SKM-1 treated with dmso at 0.1 percent for 144 hours (cell line): ENCODE measurements at regions not wholly inside any gene's neighbourhood (a gene's known extent, or its start where the extent isn't known, plus 50 kb on each side); places are given as distances from the start of the nearest gene placed in this dataset.

Source experiments
- DNase-seq: peaks from one replicate; lab custom pipeline; 2025; ENCODE audit not compliant: unreplicated experiment; lab: John Stamatoyannopoulos, UW

DNA sequence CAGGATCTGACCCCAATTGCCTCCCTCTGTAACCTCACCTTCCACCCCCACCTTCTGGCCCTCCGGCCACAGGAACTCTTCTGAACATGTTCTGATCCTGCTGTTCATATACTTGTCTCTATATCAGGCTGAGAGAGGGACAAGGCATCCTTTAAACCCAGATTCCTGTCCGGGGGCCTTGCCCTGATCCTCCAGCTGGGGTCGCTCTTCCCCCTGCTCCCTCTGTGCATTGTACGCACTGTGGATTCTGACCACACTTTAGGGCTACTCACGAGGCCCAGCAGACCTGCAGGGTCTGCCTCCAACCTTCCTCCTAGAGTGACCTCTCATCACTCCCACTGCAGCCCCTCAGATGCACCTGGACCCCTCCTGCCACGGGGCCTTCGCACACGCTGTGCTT lies 269.3 kb downstream of the UQCRFS1 start:
- no peak for DNase-seq

DNA sequence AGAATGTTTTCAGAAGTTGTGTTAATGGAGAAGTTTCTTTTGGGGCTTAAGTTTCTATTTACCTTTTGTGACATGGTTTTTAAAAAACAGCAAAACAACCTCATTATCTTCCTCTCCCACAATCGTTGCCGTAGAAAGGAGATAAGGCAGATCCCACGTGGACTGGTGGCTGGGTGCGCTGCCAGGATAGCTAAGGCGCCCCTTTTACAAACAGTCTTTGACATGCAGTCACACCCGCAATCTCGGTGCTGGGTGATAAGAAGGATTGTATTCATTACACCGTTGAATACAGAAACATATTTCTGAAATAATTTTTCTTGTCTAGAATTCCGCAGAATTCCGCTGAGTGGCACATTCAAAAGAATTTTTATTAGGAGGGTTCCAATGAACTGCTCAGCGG lies 271.1 kb downstream of the UQCRFS1 start:
- no peak for DNase-seq

DNA sequence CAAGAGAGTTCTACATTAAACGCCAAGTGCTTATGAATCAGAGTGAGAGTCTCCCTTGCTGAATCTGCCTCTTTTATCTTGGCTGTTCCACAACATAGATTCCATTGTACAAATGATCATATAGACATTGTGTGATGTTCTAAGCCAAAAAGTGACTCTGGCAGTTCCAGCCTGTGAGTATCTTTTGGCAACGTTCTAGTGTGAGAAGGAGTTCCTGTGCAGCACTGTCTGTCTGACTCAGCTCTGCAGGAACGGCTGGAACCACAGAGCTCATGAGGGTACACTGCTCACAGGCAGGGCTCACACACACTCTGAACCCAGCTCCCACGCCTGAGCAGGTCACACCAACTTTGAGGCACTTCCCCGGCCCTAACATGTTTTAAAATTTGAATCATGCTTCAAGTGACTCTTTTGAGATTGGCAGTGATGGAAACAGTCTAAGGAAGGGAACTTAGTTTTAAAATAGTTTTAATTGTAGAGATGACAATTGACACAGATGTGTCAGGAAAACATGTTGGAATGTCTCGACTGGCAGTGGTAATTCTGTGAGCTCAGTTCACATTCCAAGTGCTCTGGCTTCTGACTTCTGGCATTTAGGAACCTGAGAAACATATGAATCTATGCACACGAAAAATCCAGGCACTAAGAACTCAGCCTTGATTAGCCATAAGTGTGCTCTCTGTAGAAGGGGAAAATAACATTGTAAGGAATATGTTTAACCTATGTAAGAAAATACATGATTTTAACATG lies 272.0 kb downstream of the UQCRFS1 start:
- DNase-seq = no peak

DNA sequence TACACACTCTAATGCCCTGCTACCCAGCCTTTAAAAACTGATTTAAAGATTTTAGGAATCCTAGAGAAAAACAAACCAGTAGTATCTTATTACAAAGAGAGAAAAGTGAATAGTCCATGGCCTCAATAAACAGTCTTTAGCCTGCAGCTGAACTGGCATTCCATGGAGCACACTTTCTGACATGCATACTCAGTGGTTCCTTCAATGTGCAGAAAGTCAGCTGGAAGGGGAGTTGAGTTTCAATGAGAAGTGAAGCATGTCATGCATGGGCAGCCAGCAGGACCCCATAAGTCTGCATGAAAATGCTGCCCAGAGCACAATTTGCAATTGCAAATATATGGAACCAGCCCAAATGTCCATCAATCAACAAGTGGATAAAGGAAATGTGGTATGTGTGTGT lies 273.7 kb downstream of the UQCRFS1 start:
- no peak for DNase-seq

DNA sequence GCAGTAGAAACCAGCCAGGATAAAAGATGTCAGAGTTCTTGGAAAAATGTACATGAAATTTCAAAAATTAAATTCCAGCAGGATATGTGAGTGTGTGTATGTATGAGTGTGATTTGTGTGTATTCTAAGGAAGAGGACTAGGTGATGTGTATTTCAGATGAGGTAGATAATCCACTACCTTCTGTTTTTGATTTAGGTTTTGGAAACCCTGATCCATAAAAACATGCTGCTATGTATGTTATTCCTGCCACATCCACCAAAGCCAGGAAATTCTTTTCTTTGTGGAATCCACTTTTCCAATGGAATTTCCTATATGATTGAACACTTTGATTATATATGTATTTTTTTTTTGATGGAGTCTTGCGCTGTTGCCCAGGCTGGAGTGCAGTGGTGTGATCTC lies 276.9 kb downstream of the UQCRFS1 start:
- DNase-seq = no peak

DNA sequence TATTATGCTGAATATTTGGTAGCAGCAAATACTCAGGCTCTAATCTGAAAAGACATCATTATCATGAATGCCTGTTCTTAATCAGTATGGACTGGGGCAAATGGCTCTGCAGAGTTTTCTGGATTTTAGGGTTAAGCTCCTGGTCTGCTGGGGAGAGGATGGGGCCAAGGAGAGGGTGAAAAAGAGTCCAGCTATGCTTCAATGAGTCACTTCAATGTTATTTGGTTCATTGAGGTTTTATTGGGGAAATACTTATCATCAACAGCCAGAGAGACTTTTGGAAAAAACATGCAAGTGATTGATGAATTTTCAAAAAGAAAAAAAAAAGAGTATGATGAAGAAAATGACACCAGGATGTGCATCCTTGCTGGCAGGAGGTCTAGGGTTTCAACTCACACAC lies 278.3 kb downstream of the UQCRFS1 start:
- no peak for DNase-seq

DNA sequence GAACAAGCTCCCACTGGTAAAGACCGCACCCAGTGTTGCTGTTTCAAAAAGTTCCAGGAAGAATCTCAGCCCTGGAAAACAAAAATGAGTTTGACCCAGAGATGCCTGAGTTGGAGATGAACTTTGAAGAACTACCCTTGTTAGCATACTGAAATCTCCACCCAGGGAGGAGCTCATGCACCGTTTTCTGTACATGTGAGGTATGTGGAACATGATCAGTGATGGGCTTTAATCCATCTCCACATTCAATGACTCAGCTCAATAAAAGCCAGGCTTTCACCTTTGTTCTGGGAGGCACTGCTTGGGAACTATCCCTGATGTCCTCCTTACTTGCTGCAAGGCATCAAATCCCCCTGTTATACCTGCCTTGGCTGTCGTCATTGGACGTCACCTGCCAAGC lies 279.9 kb downstream of the UQCRFS1 start:
- DNase-seq = no peak

DNA sequence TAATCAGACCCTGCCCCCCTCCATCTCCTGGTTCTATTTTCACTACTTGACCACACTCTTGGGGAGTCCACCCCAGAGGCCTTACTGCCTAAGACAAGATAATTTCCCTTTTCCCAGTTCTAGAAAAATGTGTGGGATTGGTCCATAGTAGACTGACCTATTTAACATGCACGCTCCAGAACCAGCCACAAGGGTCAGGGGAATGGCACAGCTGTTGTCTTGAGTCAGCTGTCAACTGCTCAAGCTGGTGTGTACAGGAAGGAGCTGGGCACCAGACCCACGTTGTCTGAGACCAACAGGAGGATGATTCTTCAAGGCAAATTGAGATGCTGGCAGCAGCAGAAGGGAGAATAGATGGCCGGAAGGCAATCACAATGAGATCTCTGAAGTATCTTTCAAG lies 280.5 kb downstream of the UQCRFS1 start:
- DNase-seq = no peak

DNA sequence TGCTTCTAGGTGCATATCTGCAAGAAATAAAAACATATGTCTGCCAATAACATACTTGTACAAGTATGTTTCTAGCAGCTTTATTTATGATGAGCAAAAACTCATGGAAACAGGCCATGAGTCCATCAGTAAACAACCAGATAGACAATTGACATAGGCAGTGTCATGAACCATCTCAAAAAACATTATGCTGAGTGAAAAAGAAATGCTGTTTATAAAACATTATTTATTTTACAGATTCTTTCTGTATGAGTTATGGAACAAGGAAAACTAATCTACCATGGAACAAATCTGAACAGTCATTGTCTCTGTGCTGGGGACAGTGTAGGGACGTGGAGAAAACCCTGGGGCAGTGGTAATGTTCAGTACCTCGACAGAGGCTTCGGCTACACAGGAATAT lies 283.9 kb downstream of the UQCRFS1 start:
- DNase-seq = no peak

DNA sequence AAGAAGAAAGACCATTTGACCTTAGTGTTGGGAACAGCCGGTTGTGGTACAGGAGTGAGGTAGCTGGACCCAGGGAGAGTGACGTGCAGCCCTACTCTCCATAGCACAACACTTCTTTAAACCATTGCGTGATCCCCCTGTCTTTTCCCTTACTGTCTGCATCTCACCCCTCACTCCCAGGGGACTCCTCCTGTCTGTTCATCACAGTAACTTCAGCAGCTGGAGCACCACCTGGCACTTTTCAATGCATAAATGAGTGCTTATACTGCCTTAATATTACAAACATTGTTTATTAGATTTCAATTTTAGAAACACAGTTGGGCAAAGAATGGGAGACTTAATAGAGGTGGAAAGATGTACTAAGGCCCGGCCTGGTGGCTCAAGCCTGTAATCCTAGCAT lies 285.5 kb downstream of the UQCRFS1 start:
- no peak for DNase-seq

DNA sequence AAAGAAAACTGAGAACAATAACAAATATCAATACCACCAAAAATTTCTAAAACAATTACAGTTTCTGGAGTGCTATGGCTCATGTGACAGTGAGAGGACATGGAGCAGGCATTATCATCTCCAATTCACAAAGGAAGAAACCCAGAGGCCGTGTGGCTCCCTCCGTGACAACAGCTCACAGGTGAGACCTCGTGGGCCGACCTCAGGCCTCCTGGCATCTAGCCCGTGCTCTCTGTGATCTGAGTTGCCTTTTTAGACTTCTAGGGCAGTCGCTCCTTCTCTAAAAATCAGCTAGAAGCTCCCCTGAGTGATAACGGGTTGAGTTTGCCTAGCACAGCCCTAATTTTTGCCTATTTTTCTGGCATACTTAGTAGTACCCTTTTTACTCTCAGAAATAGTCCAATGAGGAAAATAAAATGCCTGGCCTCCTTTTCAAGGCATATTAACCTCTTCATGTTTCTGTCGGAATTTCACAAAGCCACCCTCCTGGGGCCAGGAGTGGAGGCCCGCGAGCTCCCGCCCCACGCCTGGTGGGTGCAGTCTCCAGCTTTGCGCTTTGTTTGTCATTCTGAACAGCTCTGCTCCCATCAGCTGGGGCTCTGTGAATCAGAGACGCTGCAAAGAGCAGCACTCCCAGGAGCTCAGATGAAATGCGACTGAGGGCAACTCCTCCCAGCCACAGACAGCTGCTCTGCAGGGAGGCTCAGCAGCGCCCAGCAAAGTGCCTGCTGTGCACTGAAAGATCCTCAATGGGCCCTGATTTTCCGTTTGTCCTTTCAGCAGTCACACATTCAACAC lies 292.5 kb downstream of the UQCRFS1 start:
- peak; percentile 55 for DNase-seq

DNA sequence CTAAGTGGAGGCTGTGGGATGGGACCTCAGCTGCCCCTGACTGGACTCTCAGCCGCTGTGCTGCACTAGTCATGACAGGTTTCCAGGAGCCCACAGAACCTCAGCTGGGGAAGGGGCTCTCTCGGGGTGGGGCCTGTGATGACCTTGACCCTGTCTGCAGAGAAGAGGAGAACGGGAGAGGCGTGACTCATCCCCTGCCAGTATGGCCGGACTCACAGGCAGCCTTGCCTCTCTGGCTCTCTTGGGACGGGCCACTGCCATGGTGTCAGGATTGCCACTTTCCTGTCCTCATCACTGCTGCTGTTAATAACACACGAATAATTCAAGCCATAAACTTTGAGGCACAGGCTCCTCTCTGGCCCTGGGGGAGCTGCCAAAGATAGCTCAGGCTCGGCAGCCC lies 295.3 kb downstream of the UQCRFS1 start:
- DNase-seq = no peak

DNA sequence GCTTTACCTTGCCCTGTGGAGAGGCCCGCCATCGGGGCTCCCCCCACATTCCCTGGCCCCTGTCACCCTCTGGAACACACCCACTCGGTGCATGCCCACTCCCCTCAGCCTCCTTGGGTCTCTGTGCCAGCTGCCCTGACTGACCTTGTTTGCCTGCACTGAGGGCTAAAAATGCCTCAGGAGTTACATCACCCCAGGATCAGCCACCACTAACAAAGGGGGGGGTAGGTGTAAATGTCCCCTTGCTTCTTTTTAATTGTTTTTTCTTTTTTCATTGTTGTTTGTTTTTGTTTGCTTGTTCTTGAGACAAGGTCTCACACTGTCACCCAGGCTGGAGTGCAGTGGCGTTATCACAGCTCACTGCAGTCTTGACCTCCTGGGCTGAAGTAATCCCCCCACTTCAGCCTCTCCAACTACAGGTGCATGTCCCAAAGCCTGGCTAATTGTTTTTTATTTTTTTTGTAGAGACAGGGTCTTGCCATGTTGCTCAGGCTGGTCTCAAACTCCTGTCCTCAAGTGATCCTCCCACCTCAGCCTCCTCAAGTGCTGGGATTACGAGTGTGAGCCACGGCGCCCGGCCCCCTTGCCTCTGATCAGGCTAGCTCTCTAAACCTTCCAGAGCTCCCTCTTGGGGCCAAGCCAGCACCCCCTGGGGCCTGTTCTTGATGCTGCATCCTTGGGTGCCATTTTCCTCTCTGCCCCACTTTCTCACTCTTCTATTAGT lies 297.1 kb downstream of the UQCRFS1 start:
- no peak for DNase-seq

DNA sequence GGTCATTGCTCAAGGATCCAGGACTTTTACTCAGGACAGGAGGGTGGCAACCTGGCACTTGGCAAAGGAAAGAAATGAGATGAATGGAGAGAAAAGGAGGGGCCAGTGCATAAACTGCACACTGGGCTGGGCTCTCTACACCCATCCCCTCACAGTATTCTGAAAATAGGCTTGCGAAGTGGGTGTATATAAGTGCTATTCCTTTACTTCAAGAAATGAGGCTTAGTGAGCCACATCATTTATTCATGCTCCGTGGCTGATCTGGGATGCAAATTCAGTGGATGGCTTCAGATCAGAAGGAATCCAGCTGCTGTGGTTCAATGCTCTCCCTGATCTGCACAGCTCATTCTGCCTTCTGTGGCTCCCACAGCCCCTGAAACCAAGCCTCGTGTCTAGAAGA lies 297.7 kb downstream of the UQCRFS1 start:
- no peak for DNase-seq

DNA sequence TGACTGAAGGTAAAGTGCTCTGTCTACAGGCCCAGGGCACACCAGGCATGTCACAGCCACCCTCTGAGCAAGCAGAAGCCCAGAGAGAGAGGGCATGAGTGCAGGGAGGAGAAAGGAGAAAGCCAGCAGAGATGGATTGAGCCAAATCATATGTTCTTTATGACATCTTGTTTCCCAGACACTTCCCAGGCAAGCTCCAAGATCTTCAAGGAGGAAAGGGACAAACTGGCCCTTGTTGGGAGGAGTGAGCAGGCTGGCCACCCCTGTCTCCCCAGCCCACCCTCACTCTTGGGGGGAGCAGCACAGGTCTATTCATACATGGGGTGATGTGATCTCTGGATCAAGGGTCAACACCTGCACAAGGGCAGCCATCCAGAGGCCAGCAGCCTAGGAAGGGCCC lies 298.8 kb downstream of the UQCRFS1 start:
- DNase-seq = no peak

DNA sequence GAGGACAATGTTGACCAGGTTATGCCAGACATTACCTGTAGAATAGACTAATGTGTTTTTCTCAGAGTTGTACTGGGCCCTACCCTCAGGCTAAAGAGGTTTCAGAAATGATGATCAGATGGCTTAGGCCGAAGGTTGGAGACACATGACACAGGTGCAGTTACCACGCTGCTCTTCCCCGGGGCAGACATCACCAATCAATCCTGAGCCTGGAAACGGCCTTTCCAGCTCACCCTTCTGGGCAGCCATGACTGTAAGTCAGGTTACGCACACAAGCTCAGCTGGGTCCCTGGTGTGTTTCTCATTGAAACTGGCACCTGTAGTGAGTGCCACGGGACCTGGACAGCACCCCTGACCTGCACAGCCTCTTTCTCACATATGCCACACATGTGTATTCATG lies 299.3 kb downstream of the UQCRFS1 start:
- DNase-seq = no peak

DNA sequence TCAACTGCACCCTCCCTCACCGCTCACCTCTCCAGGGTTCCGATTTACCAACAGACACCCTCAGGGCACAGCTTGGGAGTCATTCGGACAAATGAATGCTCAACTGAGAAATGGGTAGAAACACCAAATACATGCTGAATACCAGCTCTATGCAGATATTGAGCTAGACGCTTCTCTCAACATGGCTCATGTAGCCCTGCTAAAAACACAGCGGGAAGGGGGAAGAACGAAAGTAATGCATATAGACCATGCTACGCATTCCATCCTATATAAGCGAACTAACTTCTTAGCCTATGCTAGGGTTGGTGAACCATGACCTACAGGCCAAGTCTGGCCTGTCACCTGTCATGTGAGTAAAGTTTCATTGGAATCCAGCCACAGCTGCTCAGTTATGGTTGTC lies 304.0 kb downstream of the UQCRFS1 start:
- no peak for DNase-seq

DNA sequence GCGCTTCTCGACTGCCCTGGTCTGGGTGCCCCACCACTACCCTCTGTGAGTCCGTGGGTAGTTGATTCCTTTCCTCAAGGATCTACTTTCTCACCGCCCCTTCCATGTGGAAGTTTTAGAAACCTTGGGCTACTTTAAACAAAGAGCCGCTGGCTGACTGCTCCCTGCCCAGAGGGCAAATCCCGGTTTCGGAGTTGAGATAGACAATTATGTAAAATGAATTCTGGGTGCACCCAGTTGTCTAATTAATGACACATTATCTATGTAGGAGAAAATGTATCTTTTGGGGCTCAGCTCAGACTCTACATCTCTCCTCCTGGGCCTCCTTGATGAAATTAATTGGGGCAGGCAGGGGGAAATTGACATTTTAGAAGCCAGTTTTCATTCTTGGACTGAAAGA lies 305.4 kb downstream of the UQCRFS1 start:
- DNase-seq = no peak

DNA sequence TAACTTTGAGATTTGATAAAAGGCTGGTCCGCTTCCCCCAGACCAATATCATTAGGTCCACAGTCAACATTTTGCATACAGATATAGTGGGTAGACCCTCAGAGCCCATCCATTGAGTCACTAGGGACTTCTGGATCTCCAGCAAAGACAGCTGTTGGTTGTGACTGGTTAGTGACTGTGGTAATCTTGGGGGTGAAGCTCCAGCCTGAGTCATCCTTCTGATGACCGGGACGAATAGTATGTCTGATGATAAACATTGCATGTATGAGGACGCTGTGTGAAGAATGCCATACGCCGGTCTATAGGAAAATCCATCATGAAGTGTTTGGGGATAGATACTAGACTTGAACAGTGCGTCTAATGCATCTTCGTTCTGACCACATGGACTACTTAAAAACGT lies 307.0 kb downstream of the UQCRFS1 start:
- DNase-seq = no peak

DNA sequence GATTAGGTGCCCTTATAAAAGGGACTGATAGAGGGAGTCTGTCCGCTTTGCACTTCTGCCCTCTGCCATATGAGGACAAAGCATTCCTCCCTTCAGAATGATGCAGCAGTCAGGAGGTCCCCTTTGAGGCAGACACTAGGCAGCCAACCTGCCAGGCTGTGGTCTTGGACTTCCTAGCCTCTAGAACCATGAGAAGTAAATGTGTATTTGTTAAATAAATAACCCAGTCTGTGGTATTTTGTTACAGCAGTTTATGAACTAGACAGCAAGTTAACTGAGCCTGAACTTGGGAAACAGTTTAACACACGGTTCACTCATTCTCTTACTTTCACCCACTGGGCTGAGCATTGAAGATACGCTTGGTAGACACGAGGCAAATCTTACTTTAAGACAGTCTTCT lies 313.2 kb downstream of the UQCRFS1 start:
- DNase-seq = no peak

DNA sequence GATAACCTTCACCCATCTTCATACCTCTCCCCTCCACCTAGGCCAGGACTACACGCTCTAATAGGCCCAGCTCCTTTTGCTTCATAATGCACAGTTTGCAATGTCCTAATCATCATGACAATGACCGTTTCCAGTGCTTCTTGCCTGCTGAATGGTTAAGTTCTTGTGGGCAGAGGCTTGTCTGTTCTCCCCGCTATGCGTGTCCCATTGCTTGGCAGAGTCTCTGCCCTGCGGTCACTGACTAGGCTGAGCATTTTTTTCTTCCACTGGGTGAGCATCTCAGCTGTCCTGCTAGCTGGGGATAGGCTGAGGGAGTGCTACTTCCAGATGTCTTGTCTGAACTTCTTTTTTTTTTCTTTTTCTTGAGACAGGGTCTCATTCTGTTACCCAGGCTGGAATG lies 314.7 kb downstream of the UQCRFS1 start:
- no peak for DNase-seq
